Activated CD8-positive, alpha-beta T cell treated with anti-CD3 and anti-CD28 coated beads for 36 hours (primary cell): ENCODE measurements at regions not wholly inside any gene's neighbourhood (a gene's known extent, or its start where the extent isn't known, plus 50 kb on each side); places are given as distances from the start of the nearest gene placed in this dataset.

ENCODE experiments used
- ATAC-seq: fragments of 200-7000 bp; cut with Tn5 transposase; one replicate; pipeline ENCODE4 v1.10.0; 2021; ENCODE audit warnings: mild to moderate bottlenecking, moderate library complexity
- CTCF ChIA-PET: fragments of 350-600 bp; sonication (Branson Sonifier 250); formaldehyde crosslinking; loops from one replicate; lab custom pipeline; 2021; ENCODE audit warnings: antibody characterized with exemption; lab: Charles Lee
- POLR2A ChIA-PET: fragments of 350-600 bp; sonication (Branson Sonifier 250); formaldehyde crosslinking; loops from one replicate; lab custom pipeline; 2021; ENCODE audit warnings: antibody characterized with exemption; lab: Charles Lee
- DNase-seq: peaks from one replicate; pipeline ENCODE4 v3.0.0-alpha.2; 2020
- H3K27ac Mint-ChIP-seq: one replicate; pipeline ENCODE4 v1.8.0; 2021; ENCODE audit warnings: mild to moderate bottlenecking, mixed read lengths
- H3K27me3 Mint-ChIP-seq: one replicate; pipeline ENCODE4 v1.8.0; 2021; ENCODE audit warnings: mixed read lengths
- H3K36me3 Mint-ChIP-seq: one replicate; pipeline ENCODE4 v1.8.0; 2021; ENCODE audit warnings: low read depth, mixed read lengths
- H3K4me1 Mint-ChIP-seq: one replicate; pipeline ENCODE4 v1.8.0; 2021; ENCODE audit warnings: low read depth, mixed read lengths
- H3K4me3 Mint-ChIP-seq: one replicate; pipeline ENCODE4 v1.8.0; 2021; ENCODE audit warnings: mild to moderate bottlenecking, moderate library complexity, mixed read lengths
- H3K9me3 Mint-ChIP-seq: one replicate; pipeline ENCODE4 v1.8.0; 2021; ENCODE audit warnings: mixed read lengths
- CTCF ChIP-seq: fragments of 200-600 bp; IDR thresholded peaks from one replicate; pipeline ENCODE4 v1.8.0; 2022; ENCODE audit warnings: antibody characterized with exemption, mild to moderate bottlenecking
- intact Hi-C: fragments of 100-400 bp; cut with micrococcal nuclease; formaldehyde crosslinking; loops from one replicate; pipeline ENCODE4 v1.10.0; 2022

- ATAC-seq, result no peak
Measured at GRCh38 chr22:25399649-25400151, 164.8 kb upstream of the GRK3 start.

DNA sequence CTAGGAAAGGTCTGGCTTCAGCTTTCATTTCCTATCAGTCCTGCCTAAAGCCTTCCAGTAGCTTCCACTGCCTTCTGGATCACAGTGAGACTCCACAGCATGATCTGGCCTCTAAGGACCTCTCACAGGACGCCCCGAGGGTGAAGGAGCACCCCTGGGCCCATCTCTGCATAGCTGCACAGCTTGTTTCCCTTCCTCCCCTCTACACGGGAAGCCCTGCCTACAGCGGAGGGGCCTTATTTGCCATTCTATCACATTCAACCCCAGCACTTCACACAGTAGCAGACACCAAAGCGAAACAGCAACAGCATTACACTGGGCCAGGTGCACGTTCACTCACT is 162.3 kb upstream of the GRK3 start:
- H3K27me3 Mint-ChIP-seq, result no peaks in the 10 kb centered on the region
- ChIA-PET POLR2A (interaction anchor here (0.6 kb wide), 1 partner anchor 349 kb away, joined by 3 read pairs; no protein-coding TSS in a partner anchor), CTCF (interaction anchor here (0.6 kb wide), 2 partner anchors 19 to 158 kb away, joined by 3 read pairs; no protein-coding TSS in a partner anchor)
- intact Hi-C loops, result no loop called here
- DNase-seq (no peak), ATAC-seq (no peak)
- H3K4me1 Mint-ChIP-seq, result peaks cover 53% of the 10 kb centered on the region
- peaks cover 9% of the 10 kb centered on the region for H3K36me3 Mint-ChIP-seq
- TF ChIP-seq CTCF, result no peak
- H3K27ac Mint-ChIP-seq, result peak overlapping the region; percentile 10
- no peaks in the 10 kb centered on the region for H3K9me3 Mint-ChIP-seq
- H3K4me3 Mint-ChIP-seq, result peak overlapping the region; percentile 95

More at GRCh38 chr22:25399649-25400151, 164.8 kb upstream of the GRK3 start:
- Mint-ChIP-seq H3K4me3 (no peak overlapping the region), H3K4me1 (peaks cover 70% of the 10 kb centered on the region), H3K36me3 (peaks cover 14% of the 10 kb centered on the region), H3K9me3 (no peaks in the 10 kb centered on the region), H3K27ac (no peak overlapping the region), H3K27me3 (no peaks in the 10 kb centered on the region)
- ChIA-PET CTCF (no interaction called here), POLR2A (no interaction called here)
- DNase-seq, result no peak
- intact Hi-C loops, result no loop called here
- no peak for TF ChIP-seq CTCF

DNA sequence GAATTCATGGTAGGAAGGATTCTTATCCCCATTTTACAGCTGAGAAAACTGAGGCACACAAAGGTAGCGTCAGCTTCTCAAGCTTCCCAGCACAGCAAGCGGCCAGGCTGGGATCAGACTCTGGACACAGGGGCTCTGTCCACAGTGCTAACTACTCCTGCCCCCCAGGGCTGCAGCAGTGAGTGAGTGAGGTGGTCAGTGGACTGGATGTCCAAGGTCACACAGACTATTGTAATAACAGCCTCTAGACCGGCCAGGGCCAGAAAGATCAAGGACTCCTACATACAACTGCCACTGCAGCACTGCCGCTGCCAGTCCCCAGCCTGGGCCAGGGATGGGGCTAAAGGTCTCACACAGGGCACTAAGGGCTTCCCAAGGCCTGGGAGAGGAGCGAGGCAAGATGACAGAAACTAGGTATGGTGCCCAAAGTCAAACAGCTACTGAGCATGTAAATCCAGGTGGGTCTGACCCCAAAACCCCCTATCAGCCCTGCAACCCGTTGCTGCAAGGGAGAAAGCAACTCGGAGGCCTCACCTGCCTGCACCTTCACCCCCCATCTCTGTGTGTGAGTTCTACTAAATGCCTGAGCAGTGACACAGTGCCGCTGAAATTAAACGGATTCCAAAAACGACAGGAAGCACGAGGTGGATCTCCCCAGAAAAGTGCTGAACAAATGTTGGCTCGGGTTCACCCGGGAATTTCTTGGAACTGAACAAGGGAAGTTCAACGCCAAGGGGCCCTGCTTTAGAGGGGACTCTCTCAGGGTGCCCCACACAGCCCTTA is 161.8 kb upstream of the GRK3 start:
- H3K27ac Mint-ChIP-seq, result peak overlapping the region; percentile 10
- peaks cover 6% of the 10 kb centered on the region for H3K36me3 Mint-ChIP-seq
- ChIA-PET POLR2A (interaction anchor here (0.6 kb wide), 1 partner anchor 348 kb away, joined by 3 read pairs; no protein-coding TSS in a partner anchor), CTCF (interaction anchor here (0.5 to 1.6 kb wide), 6 partner anchors 14 to 167 kb away, joined by 3 to 12 read pairs (median 4); no protein-coding TSS in a partner anchor)
- DNase-seq (no peak), ATAC-seq (no peak)
- no peaks in the 10 kb centered on the region for H3K27me3 Mint-ChIP-seq
- H3K4me3 Mint-ChIP-seq, result peak overlapping the region; percentile 95
- intact Hi-C loops, result no loop called here
- H3K9me3 Mint-ChIP-seq, result no peaks in the 10 kb centered on the region
- peaks cover 48% of the 10 kb centered on the region for H3K4me1 Mint-ChIP-seq
- no peak for TF ChIP-seq CTCF

DNA sequence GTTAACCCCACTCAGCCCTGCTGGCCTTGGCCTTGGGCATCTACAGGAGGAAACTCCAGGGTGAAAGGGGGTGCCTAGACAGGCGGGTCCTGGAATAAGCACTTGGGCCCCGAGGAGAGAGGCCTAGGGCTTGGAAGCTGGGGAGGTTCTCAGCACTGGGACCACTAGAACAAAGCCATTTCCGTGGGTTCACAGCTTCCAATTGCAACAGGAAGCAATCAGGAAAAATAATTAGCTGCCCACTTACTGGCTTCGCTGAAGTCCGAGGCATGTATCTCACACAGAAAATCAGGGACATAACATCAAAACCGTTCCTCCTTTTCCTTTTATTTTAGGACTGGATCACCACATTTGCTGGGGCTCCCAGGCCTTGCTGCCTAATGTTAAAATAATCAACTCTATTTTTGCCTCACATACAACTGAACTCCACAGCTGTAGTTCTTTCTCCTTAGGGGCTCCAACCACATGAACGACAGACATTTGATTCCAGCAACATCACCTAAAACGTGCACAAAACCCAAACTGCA is 161.1 kb upstream of the GRK3 start:
- no peak for TF ChIP-seq CTCF

More for the DNA sequence above, 161.1 kb upstream of the GRK3 start:
- Mint-ChIP-seq H3K4me1 (peaks cover 42% of the 10 kb centered on the region), H3K36me3 (peaks cover 6% of the 10 kb centered on the region), H3K27me3 (no peaks in the 10 kb centered on the region), H3K4me3 (peak overlapping the region; percentile 95), H3K27ac (peak overlapping the region; percentile 80), H3K9me3 (no peaks in the 10 kb centered on the region)
- POLR2A ChIA-PET, result interaction anchor here (0.6 kb wide), 1 partner anchor 13 kb away, joined by 3 read pairs; no protein-coding TSS in a partner anchor
- intact Hi-C loops, result no loop called here
- CTCF ChIA-PET, result interaction anchor here (0.5 to 1.6 kb wide), 5 partner anchors 14 to 167 kb away, joined by 3 to 12 read pairs (median 4); no protein-coding TSS in a partner anchor
- DNase-seq (no peak), ATAC-seq (no peak)
